ENCODE measurements at regions not wholly inside any gene's neighbourhood (a gene's known extent, or its start where the extent isn't known, plus 50 kb on each side); places are given as distances from the start of the nearest gene placed in this dataset.
A peak's percentile ranks its signal among the peaks of the same experiment; 100 is the strongest.
"Not testable (repeated sequence)": the region's sequence is repeated elsewhere in the genome, so short reads cannot be mapped to it uniquely, and the experiment has no call there.

- DNase-seq (ENCODE audit: low read depth in 2 of 2): peak; percentile 33 to 74
- TF ChIP-seq, protein P1, sequence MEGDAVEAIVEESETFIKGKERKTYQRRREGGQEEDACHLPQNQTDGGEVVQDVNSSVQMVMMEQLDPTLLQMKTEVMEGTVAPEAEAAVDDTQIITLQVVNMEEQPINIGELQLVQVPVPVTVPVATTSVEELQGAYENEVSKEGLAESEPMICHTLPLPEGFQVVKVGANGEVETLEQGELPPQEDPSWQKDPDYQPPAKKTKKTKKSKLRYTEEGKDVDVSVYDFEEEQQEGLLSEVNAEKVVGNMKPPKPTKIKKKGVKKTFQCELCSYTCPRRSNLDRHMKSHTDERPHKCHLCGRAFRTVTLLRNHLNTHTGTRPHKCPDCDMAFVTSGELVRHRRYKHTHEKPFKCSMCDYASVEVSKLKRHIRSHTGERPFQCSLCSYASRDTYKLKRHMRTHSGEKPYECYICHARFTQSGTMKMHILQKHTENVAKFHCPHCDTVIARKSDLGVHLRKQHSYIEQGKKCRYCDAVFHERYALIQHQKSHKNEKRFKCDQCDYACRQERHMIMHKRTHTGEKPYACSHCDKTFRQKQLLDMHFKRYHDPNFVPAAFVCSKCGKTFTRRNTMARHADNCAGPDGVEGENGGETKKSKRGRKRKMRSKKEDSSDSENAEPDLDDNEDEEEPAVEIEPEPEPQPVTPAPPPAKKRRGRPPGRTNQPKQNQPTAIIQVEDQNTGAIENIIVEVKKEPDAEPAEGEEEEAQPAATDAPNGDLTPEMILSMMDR (IDR thresholded peaks at IDR 0.05; ENCODE audit: low read depth, low read length): no peak
- no peak overlapping the region for H3K4me3 ChIP-seq (replicated peaks in 1 of 2; ENCODE audit: low read depth in 2 of 2, low read length in 2 of 2)
Observed at GRCh38 chr10:5292196-5292735, 72.5 kb upstream of the UCN3 start.

DNA sequence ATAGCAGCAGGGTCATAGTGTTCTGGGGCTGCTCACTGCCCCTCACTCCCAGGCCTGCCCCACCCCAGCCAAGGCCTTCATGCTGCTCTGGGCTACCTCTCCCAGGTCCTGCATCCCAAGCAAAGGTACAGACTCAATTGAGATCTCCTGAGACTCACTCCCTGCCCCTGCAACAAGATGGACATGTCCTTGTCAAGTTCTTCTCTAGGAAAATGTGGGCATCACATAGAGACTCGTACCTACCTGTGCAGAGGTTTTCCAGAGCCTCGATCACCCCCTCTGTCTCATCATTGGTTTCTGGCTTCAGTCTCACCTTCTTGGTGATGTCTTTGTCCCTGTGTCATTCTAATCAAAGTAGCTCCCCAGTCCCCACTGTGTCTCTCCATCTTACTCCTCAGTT lies 71.8 kb upstream of the UCN3 start:
- DNase-seq (ENCODE audit: low read depth in 2 of 2); H3K4me3 ChIP-seq (replicated peaks in 1 of 2; ENCODE audit: low read depth in 2 of 2, low read length in 2 of 2): not testable (repeated sequence)

GRCh38 chr10:5293691-5294550 lies 70.8 kb upstream of the UCN3 start:
- TF ChIP-seq, protein P1 (IDR thresholded peaks at IDR 0.05; ENCODE audit: low read depth, low read length): peak; percentile 72
- DNase-seq (ENCODE audit: low read depth in 2 of 2): peak; percentile 44 to 68
- no peak overlapping the region for H3K4me3 ChIP-seq (replicated peaks in 1 of 2; ENCODE audit: low read depth in 2 of 2, low read length in 2 of 2)

DNA sequence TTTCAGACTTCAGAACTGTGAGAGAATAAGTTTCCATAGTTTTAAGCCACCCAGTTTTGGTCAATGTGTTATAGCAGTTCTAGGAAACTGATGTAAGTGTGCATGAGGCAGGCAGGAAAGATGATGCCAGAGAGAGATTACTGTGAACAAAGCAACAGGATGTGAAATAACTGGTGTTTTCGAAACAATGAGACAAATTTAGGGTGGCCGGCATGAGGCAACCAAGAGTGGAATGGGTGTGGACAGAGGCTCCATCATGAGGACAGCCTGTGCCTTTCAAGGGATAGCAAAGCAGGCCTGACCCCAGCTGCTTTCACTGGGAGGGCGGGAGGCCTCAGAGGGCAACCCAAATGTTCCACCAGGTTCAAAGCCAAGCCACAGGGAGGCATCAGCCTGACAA lies 67.3 kb upstream of the UCN3 start:
- TF ChIP-seq, protein P1 (IDR thresholded peaks at IDR 0.05; ENCODE audit: low read depth, low read length): no peak
- DNase-seq (ENCODE audit: low read depth in 2 of 2): peak; percentile 80 to 92
- H3K4me3 ChIP-seq (replicated peaks in 1 of 2; ENCODE audit: low read depth in 2 of 2, low read length in 2 of 2): no peak overlapping the region

DNA sequence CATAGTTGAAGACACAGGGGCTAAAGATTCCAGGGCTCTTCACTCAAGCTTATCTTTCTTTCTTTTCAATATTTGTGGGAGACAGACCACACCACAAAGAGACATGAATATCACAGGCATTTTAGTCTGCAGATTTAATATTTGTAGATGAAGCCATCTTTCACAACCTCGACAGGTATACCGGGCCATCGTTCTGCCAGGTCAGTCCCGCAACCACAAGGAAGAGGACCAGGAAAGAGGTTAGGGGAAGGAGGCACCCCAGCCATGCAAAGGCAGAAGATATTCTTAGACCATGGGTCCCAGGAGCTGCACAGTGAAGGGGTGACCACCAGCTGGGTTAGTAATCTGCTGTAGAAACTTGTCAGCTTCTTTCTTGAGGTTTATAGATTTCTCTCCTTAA lies 66.8 kb upstream of the UCN3 start:
- TF ChIP-seq, protein P1 (IDR thresholded peaks at IDR 0.05; ENCODE audit: low read depth, low read length): no peak
- no peak for DNase-seq (ENCODE audit: low read depth in 2 of 2)
- H3K4me3 ChIP-seq (replicated peaks in 1 of 2; ENCODE audit: low read depth in 2 of 2, low read length in 2 of 2): no peak overlapping the region

GRCh38 chr10:5299950-5300349 lies 64.8 kb upstream of the UCN3 start:
- H3K4me3 ChIP-seq (replicated peaks in 1 of 2; ENCODE audit: low read depth in 2 of 2, low read length in 2 of 2): no peak overlapping the region
- no peak for DNase-seq (ENCODE audit: low read depth in 2 of 2)
- TF ChIP-seq, protein P1 (IDR thresholded peaks at IDR 0.05; ENCODE audit: low read depth, low read length): no peak

GRCh38 chr10:5303504-5303903 lies 61.3 kb upstream of the UCN3 start:
- TF ChIP-seq, protein P1 (IDR thresholded peaks at IDR 0.05; ENCODE audit: low read depth, low read length): no peak

More at GRCh38 chr10:5303504-5303903, 61.3 kb upstream of the UCN3 start:
- H3K4me3 ChIP-seq (replicated peaks in 1 of 2; ENCODE audit: low read depth in 2 of 2, low read length in 2 of 2): no peak overlapping the region
- DNase-seq (ENCODE audit: low read depth in 2 of 2): no peak

All from cardiac fibroblast (primary cell).